ENCODE measurements at regions not wholly inside any gene's neighbourhood (a gene's known extent, or its start where the extent isn't known, plus 50 kb on each side); places are given as distances from the start of the nearest gene placed in this dataset.

- peak; percentile 91 for ATAC-seq
- TF ChIP-seq TOX (CRISPR knock-in tag; IDR thresholded peaks at IDR 0.05; ENCODE audit: borderline replicate concordance) (no peak), TCF4 (CRISPR knock-in tag; IDR thresholded peaks at IDR 0.05; ENCODE audit: borderline replicate concordance) (no peak)
Measured at GRCh38 chr5:174327317-174327864, 281.9 kb downstream of the NSG2 start.

GRCh38 chr5:174327896-174328295 is 282.4 kb downstream of the NSG2 start:
- TF ChIP-seq ARNTL (CRISPR knock-in tag; IDR thresholded peaks at IDR 0.05; ENCODE audit: borderline replicate concordance, low read depth): no peak
- TF ChIP-seq ESRRG (CRISPR knock-in tag; IDR thresholded peaks at IDR 0.05): no peak
- TF ChIP-seq, protein P1, sequence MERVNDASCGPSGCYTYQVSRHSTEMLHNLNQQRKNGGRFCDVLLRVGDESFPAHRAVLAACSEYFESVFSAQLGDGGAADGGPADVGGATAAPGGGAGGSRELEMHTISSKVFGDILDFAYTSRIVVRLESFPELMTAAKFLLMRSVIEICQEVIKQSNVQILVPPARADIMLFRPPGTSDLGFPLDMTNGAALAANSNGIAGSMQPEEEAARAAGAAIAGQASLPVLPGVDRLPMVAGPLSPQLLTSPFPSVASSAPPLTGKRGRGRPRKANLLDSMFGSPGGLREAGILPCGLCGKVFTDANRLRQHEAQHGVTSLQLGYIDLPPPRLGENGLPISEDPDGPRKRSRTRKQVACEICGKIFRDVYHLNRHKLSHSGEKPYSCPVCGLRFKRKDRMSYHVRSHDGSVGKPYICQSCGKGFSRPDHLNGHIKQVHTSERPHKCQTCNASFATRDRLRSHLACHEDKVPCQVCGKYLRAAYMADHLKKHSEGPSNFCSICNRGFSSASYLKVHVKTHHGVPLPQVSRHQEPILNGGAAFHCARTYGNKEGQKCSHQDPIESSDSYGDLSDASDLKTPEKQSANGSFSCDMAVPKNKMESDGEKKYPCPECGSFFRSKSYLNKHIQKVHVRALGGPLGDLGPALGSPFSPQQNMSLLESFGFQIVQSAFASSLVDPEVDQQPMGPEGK (CRISPR knock-in tag; IDR thresholded peaks at IDR 0.05; ENCODE audit: borderline replicate concordance): no peak
- no peak for ATAC-seq

DNA sequence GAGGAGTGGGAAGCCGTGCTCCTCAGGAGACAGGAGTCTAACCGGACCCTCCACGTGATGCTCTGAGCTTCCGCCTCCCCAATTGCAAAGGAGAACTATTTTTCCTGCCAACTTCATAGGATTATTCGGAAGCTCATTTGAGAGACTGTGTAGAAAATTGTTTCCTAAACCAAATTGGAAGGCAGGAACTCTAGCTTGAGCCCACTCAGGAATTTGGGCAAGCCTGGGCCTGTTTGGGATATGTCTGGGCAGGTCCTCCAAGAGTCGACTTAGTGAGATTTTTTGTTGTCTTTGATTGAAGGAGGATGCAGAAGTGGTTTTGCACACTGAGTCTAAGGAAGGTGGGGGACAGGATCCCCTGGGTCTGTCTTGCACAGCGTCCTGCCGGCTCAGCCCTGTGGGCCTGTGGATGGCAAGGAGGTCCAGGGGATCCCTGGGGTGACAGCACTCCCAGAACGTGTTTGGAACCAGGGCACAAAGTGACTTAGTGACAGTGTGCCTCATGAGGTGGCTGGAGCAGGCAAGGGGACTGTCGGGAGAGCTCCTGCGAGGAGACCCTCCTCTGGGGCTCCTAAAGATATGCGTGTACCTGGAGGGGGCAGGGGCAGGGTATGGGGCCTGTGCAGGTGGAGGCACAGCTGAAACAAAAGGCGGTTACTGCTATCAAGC is 283.3 kb downstream of the NSG2 start:
- TF ChIP-seq RARB (CRISPR knock-in tag; IDR thresholded peaks at IDR 0.05): no peak
- no peak for TF ChIP-seq ZNF8 (CRISPR knock-in tag; IDR thresholded peaks at IDR 0.05)
- no peak for TF ChIP-seq CSDC2 (CRISPR knock-in tag; IDR thresholded peaks at IDR 0.05)
- TF ChIP-seq, protein P1 (CRISPR knock-in tag; IDR thresholded peaks at IDR 0.05; ENCODE audit: borderline replicate concordance): no peak
- TF ChIP-seq ARNTL (CRISPR knock-in tag; IDR thresholded peaks at IDR 0.05; ENCODE audit: borderline replicate concordance, low read depth): no peak
- no peak for TF ChIP-seq ZNF565 (CRISPR knock-in tag; conservative IDR thresholded peaks at IDR 0.05; ENCODE audit: low read depth)
- ATAC-seq: no peak; the same call in 2 of the 3 replicates

GRCh38 chr5:174329738-174330137 is 284.2 kb downstream of the NSG2 start:
- peak; percentile 71 for ATAC-seq
- TF ChIP-seq TOX (CRISPR knock-in tag; IDR thresholded peaks at IDR 0.05; ENCODE audit: borderline replicate concordance) (no peak), GLIS3 (CRISPR knock-in tag; IDR thresholded peaks at IDR 0.05) (0 out of 2 replicates have a peak, but pooled peaks have one; percentile 78), TCF4 (CRISPR knock-in tag; IDR thresholded peaks at IDR 0.05; ENCODE audit: borderline replicate concordance) (peak; percentile 97), CREB5 (CRISPR knock-in tag; IDR thresholded peaks at IDR 0.05; ENCODE audit: low read depth) (no peak), ZNF8 (CRISPR knock-in tag; IDR thresholded peaks at IDR 0.05) (peak; percentile 80)

GRCh38 chr5:174335682-174336364 is 290.3 kb downstream of the NSG2 start:
- ATAC-seq: no peak
- no peak for TF ChIP-seq TSHZ2 (CRISPR knock-in tag; IDR thresholded peaks at IDR 0.05)
- TF ChIP-seq, protein P1 (CRISPR knock-in tag; IDR thresholded peaks at IDR 0.05; ENCODE audit: borderline replicate concordance): no peak
- TF ChIP-seq ZNF8 (CRISPR knock-in tag; IDR thresholded peaks at IDR 0.05): no peak

Data from SK-N-SH treated with all-trans-retinoic acid at 6 μM for 48 hours (cell line).